HL-60 (cell line): ENCODE measurements at regions not wholly inside any gene's neighbourhood (a gene's known extent, or its start where the extent isn't known, plus 50 kb on each side); places are given as distances from the start of the nearest gene placed in this dataset.

Experiments
- POLR2AphosphoS5 ChIP-seq: IDR thresholded peaks from 2 replicates; pipeline ENCODE4 v1.6.1; 2012; ENCODE audit warnings: low read depth
- TF ChIP-seq, protein P1 (sequence below): IDR thresholded peaks from one replicate; pipeline ENCODE4 v1.5.1; 2011; ENCODE audit warnings: low read length, control low read depth, inconsistent platforms; ENCODE audit not compliant: insufficient read depth
- TF ChIP-seq, protein P2 (sequence below): IDR thresholded peaks from 2 replicates; pipeline ENCODE4 v1.6.1; 2012; ENCODE audit warnings: low read depth; ENCODE audit not compliant: insufficient replicate concordance

DNA sequence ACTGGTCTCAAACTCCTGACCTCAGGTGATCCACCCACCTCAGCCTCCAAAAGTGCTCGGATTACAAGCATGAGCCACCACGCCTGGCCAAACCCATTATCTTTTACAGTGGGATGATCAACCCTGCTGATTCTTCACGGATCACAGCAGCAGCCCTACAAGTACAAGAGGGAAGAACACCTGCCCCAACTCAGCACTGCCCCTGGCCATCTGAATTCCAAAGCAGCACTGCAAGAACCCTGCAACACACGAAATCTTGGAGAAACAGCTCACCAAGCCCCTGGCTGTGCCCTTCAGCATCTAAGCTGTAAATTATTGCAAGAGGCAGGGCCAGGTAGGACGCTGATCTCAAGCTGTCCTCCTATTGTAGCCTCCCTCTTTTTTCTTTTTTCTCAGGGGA lies 54.5 kb upstream of the MC3R start:
- TF ChIP-seq, protein P1, sequence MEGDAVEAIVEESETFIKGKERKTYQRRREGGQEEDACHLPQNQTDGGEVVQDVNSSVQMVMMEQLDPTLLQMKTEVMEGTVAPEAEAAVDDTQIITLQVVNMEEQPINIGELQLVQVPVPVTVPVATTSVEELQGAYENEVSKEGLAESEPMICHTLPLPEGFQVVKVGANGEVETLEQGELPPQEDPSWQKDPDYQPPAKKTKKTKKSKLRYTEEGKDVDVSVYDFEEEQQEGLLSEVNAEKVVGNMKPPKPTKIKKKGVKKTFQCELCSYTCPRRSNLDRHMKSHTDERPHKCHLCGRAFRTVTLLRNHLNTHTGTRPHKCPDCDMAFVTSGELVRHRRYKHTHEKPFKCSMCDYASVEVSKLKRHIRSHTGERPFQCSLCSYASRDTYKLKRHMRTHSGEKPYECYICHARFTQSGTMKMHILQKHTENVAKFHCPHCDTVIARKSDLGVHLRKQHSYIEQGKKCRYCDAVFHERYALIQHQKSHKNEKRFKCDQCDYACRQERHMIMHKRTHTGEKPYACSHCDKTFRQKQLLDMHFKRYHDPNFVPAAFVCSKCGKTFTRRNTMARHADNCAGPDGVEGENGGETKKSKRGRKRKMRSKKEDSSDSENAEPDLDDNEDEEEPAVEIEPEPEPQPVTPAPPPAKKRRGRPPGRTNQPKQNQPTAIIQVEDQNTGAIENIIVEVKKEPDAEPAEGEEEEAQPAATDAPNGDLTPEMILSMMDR = no peak
- TF ChIP-seq POLR2AphosphoS5 = no peak
- TF ChIP-seq, protein P2, sequence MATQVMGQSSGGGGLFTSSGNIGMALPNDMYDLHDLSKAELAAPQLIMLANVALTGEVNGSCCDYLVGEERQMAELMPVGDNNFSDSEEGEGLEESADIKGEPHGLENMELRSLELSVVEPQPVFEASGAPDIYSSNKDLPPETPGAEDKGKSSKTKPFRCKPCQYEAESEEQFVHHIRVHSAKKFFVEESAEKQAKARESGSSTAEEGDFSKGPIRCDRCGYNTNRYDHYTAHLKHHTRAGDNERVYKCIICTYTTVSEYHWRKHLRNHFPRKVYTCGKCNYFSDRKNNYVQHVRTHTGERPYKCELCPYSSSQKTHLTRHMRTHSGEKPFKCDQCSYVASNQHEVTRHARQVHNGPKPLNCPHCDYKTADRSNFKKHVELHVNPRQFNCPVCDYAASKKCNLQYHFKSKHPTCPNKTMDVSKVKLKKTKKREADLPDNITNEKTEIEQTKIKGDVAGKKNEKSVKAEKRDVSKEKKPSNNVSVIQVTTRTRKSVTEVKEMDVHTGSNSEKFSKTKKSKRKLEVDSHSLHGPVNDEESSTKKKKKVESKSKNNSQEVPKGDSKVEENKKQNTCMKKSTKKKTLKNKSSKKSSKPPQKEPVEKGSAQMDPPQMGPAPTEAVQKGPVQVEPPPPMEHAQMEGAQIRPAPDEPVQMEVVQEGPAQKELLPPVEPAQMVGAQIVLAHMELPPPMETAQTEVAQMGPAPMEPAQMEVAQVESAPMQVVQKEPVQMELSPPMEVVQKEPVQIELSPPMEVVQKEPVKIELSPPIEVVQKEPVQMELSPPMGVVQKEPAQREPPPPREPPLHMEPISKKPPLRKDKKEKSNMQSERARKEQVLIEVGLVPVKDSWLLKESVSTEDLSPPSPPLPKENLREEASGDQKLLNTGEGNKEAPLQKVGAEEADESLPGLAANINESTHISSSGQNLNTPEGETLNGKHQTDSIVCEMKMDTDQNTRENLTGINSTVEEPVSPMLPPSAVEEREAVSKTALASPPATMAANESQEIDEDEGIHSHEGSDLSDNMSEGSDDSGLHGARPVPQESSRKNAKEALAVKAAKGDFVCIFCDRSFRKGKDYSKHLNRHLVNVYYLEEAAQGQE = no peak
